ENCODE measurements at regions not wholly inside any gene's neighbourhood (a gene's known extent, or its start where the extent isn't known, plus 50 kb on each side); places are given as distances from the start of the nearest gene placed in this dataset.

DNA sequence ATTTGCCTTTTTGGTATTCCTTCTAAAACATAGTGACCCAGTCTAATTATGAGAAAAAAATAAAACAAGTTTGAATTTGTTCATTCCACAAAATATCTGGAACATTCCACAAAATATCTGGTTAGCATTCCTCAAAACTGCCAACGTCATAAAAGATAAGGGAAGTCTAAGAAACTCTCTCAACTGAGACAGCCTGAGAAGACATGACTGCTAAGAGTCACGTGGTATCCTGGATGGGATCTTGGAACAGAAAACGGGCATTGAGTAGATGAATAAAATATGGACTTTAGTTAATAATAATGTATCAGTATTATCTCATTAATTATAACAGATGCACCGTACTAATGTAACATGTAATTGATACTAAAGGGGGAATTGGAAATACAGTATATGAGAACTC lies 280.9 kb downstream of the ARAP2 start:
- no peak for DNase-seq (ENCODE audit: low spot score)

GRCh38 chr4:35963974-35964515 lies 280.3 kb downstream of the ARAP2 start:
- no peak for DNase-seq (ENCODE audit: low spot score)

GRCh38 chr4:35965300-35965699 lies 279.0 kb downstream of the ARAP2 start:
- no peak for DNase-seq (ENCODE audit: low spot score)

- DNase-seq (ENCODE audit: low spot score), result no peak
These were observed 277.7 kb downstream of the ARAP2 start for GRCh38 chr4:35966566-35966965.

DNA sequence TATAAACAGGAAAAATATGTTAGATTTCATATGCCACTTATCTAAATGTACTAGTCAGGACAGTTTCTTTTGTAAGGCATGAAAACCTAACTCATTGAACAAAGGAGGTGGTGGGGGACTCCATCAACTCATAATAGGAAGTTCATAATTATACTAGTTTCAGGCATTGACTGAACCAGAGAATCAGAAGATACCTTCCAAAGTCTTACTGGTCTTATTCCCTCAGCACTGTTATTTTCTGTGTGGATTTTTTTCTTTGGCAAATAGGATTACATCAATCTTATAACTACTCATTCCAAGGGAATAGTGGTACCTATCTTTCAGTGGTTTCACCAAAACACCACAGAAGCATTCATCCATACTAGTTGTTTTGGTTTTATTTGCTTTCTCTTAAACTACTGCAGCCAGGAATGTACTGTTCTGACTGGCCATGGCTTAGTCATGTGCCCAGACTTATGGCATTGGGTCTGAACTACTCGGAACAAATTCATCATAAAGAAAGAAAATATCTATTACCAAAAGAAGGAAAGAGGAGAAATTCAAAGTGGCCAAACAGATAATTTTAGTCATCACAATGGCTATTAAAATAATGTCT lies 273.9 kb downstream of the ARAP2 start:
- DNase-seq (ENCODE audit: low spot score), result no peak

DNA sequence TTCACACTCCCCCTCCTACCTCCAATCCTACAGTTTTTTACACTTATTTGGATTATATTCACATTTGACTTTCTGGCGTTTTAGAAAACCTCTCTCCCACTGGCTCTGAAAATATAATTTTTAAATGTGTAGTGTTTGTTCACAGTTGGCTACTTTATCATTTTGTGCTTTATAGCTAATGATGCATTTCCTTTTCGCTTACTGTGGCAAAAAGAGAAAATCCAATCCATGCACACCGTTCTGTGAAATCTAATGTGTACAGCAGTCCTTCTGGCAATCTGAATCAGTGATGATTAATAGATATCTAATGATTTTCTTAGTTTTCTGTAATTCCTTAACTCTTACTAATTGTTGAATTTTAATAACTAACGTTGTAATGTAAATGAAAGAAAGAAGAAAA lies 271.5 kb downstream of the ARAP2 start:
- no peak for DNase-seq (ENCODE audit: low spot score)

GRCh38 chr4:35975617-35976355 lies 268.5 kb downstream of the ARAP2 start:
- no peak for DNase-seq (ENCODE audit: low spot score)

DNA sequence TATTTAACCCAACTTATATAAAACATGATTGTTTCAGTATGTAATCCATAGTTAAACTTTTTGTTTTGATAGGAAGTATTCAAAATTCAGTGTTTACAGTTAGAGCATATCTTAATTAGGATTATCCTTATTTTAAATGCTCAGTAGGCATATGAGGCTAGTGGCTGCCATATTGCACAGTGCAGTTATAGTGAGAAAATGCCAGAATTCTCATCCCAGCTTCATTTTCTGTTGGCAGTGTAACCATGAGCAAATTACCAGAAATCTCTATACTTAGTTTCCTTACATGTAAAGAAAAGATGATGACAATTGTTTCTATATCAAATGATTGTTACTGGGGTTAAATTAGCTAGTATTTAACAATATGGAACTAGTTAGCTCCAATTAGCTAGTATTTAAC lies 265.8 kb downstream of the ARAP2 start:
- DNase-seq (ENCODE audit: low spot score), result no peak

DNA sequence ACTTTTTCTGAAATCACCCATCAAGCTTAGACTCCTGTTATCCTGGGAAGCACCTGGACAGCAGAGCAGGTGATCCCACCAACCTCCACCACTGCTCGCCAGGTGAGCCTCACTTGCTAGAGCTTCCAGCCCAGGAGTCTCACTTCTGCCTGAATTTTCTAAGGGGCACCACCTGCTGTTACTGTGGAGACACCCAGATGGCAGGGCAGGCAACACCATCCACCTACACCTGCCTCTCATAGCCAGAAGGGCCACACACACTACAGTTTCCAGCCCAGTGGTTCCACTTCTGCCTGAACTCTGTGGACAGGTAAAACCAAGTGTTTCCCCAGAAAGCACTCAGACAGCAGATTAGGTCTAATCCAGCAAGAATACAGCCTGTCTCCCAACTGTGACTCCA lies 262.0 kb downstream of the ARAP2 start:
- DNase-seq (ENCODE audit: low spot score), result no peak

DNA sequence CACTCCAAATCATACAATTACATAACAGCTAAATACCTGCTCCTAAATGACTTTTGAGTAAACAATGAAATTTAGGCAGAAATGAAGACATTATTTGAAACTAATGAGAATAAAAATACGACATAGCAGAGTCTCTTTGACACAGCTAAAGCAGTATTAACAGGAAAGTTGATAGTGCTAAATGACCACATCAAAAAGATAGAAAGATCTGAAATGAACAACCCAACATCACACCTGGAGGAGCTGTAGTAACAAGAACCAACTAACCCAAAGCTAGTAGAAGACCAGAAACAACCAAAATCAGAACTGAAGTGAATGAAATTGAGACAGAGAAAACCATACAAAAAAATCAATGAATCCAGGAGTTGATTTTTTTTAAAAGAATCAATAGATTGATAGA lies 257.8 kb downstream of the ARAP2 start:
- DNase-seq (ENCODE audit: low spot score), result no peak

DNA sequence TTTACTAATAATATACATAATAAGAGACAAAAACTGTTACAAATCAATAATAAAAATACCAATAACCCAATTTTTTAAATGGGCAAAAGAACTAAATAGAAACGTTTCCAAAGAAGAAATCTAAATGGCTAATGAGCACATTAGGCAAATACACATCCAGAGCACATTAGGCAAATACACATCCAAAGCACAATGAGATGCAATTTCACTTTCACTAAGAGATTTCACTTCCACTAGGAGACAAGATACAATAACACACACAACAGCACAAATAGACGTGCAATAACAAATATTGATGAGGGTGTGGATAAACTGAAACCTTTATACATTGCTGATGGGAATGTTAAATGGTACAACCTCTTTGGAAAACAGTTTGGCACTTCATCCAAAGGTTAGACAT lies 250.7 kb downstream of the ARAP2 start:
- DNase-seq (ENCODE audit: low spot score), result no peak

DNA sequence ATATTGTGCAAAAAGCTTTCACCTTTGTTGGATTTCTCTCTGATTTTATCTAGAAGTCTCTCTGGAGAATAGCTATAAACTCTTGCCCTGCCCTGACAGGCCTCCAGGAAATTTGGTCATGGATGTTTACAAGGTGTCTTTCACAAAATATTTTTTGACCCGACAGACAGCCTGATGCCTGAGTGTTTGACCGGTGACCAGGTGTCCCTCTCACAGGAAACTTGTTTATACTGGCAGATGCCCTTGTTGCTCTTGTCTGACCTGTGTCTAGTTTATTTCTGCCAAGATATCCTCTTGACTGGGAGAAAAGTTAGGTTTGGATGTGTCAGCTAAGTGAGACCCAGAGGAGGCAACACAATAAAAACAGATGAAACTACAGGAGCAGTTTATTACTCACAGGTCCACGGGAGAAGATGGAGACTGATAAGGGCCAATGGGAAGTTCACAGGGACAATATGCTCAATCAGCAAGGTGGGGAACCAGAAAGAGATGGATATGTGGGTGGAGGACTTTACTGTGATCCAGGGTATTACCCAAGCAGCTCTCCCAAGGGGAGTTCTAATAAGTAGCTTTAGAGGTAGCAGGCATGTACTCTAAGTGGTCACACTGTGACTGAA lies 243.3 kb downstream of the ARAP2 start:
- DNase-seq (ENCODE audit: low spot score), result no peak

DNA sequence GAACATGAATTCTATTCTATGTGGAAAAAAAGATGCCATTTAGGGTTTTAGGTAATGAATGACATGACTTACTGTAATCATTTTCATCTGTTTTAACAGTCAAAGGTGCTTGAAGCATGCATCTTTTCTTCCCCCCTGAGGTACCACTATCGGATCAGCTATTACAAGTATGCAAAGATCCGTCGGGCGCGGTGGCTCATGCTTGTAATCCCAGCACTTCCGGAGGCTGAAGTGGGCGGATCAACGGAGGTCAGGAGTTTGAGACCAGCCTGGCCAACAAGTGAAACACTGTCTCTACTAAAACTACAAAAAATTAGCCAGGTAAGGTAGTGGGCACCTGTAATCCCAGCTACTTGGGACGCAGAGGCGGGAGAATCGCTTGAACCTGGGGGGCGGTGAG lies 241.3 kb downstream of the ARAP2 start:
- no peak for DNase-seq (ENCODE audit: low spot score)

GRCh38 chr4:36004204-36004851 lies 240.0 kb downstream of the ARAP2 start:
- no peak for DNase-seq (ENCODE audit: low spot score)

DNA sequence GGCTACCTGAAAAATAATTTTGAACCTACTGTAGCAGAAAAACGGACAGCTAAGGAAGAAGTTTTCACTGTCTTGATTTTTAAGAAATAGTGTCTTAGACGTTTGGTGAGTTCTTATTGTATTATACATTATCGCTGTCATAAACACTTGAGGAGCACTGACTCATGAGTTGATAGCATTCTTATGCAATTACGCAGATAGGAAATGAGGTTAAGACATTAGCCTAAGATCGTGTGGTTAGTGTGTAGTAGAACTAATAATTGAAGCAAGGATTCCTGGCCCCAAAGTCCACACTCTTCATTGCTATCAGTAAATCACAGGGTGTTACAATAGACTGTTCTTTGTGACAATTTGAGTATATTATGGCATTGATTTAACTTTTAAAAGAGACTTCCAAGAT lies 238.1 kb downstream of the ARAP2 start:
- DNase-seq (ENCODE audit: low spot score), result no peak

GRCh38 chr4:36010397-36010929 lies 233.9 kb downstream of the ARAP2 start:
- no peak for DNase-seq (ENCODE audit: low spot score)

GRCh38 chr4:36011381-36011780 lies 232.9 kb downstream of the ARAP2 start:
- DNase-seq (ENCODE audit: low spot score), result no peak

DNA sequence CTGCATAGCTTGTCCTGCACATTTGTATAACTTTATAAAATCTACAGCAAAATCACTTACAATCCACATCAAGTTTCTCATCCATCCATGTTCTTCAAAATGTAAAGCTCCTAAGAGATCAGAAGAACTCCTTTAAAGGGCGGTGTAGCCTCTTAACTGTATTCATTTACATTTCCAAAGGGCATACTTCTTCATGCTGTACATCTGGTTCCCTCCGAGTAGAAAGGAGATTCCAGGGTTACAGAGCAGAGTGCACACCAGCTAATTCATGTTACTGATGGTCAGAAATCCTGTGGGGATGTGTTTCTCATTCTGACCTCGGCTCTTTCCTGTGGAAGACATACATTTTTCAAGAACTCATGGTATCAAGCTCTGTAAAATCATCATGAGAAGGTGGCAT lies 231.8 kb downstream of the ARAP2 start:
- DNase-seq (ENCODE audit: low spot score), result no peak

DNA sequence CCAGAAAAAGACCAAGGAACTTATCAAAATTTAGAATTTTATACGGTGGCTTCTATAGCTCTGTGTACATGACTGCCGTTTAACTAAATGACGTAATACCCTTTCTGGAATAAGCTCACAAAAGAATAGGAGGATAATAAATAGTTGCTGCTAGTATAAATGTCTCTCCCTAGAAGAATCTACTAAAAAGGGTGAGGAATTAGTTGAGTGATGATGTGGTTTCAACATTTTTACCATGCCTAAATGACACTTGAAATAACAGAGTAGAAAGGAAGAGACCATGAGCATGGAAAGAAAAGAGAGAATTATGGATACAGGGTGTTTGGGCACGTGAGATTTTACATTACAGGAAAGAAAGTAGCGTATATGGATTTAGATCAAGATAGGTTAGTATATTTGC lies 231.1 kb downstream of the ARAP2 start:
- no peak for DNase-seq (ENCODE audit: low spot score)
